ENCODE measurements at regions not wholly inside any gene's neighbourhood (a gene's known extent, or its start where the extent isn't known, plus 50 kb on each side); places are given as distances from the start of the nearest gene placed in this dataset.
A peak's percentile ranks its signal among the peaks of the same experiment; 100 is the strongest.

- no peak for TF ChIP-seq CTCF (conservative IDR thresholded peaks at IDR 0.05; ENCODE audit: low read depth, low read length)
- DNase-seq (ENCODE audit: low read depth), result no peak
- no peak overlapping the region for H3K4me3 ChIP-seq (ENCODE audit: low read depth, low read length)
Measured at GRCh38 chr3:102114264-102114979, 265.1 kb downstream of the NFKBIZ start.

GRCh38 chr3:102122527-102122926, 273.2 kb downstream of the NFKBIZ start:
- no peak overlapping the region for H3K4me3 ChIP-seq (ENCODE audit: low read depth, low read length)
- TF ChIP-seq CTCF (conservative IDR thresholded peaks at IDR 0.05; ENCODE audit: low read depth, low read length), result no peak
- DNase-seq (ENCODE audit: low read depth), result no peak

GRCh38 chr3:102123590-102124190, 274.4 kb downstream of the NFKBIZ start:
- peak; percentile 28 for DNase-seq (ENCODE audit: low read depth)
- no peak overlapping the region for H3K4me3 ChIP-seq (ENCODE audit: low read depth, low read length)

GRCh38 chr3:102124282-102124681, 275.0 kb downstream of the NFKBIZ start:
- H3K4me3 ChIP-seq (ENCODE audit: low read depth, low read length), result no peak overlapping the region
- DNase-seq (ENCODE audit: low read depth), result peak; percentile 82
- TF ChIP-seq CTCF (conservative IDR thresholded peaks at IDR 0.05; ENCODE audit: low read depth, low read length), result no peak

More at GRCh38 chr3:102123590-102124190, 274.4 kb downstream of the NFKBIZ start:
- TF ChIP-seq CTCF (conservative IDR thresholded peaks at IDR 0.05; ENCODE audit: low read depth, low read length), result no peak

GRCh38 chr3:102124704-102125103, 275.4 kb downstream of the NFKBIZ start:
- no peak for TF ChIP-seq CTCF (conservative IDR thresholded peaks at IDR 0.05; ENCODE audit: low read depth, low read length)

GRCh38 chr3:102125197-102125993, 276.1 kb downstream of the NFKBIZ start:
- no peak for TF ChIP-seq CTCF (conservative IDR thresholded peaks at IDR 0.05; ENCODE audit: low read depth, low read length)
- no peak overlapping the region for H3K4me3 ChIP-seq (ENCODE audit: low read depth, low read length)
- peak; percentile 9 for DNase-seq (ENCODE audit: low read depth)

More at GRCh38 chr3:102124704-102125103, 275.4 kb downstream of the NFKBIZ start:
- DNase-seq (ENCODE audit: low read depth), result peak; percentile 8
- no peak overlapping the region for H3K4me3 ChIP-seq (ENCODE audit: low read depth, low read length)
